ENCODE measurements at regions not wholly inside any gene's neighbourhood (a gene's known extent, or its start where the extent isn't known, plus 50 kb on each side); places are given as distances from the start of the nearest gene placed in this dataset.
"Not testable (repeated sequence)": the region's sequence is repeated elsewhere in the genome, so short reads cannot be mapped to it uniquely, and the experiment has no call there.

GRCh38 chr13:90444232-90444631, 903.3 kb upstream of the MIR17HG start:
- DNase-seq = no peak

- DNase-seq = no peak
Observed at GRCh38 chr13:90445179-90445578, 902.3 kb upstream of the MIR17HG start.

- DNase-seq = no peak
Observed at GRCh38 chr13:90447034-90447733, 900.3 kb upstream of the MIR17HG start.

GRCh38 chr13:90447734-90448101, 899.8 kb upstream of the MIR17HG start:
- DNase-seq = no peak

GRCh38 chr13:90448466-90449037, 898.9 kb upstream of the MIR17HG start:
- no peak for DNase-seq

- DNase-seq = no peak
Observed at GRCh38 chr13:90453342-90453741, 894.1 kb upstream of the MIR17HG start.

GRCh38 chr13:90454002-90454636, 893.4 kb upstream of the MIR17HG start:
- DNase-seq = no peak

GRCh38 chr13:90455067-90455466, 892.4 kb upstream of the MIR17HG start:
- DNase-seq = no peak

- no peak for DNase-seq
Observed at GRCh38 chr13:90455823-90456222, 891.7 kb upstream of the MIR17HG start.

- DNase-seq = no peak
Observed at GRCh38 chr13:90461398-90461797, 886.1 kb upstream of the MIR17HG start.

GRCh38 chr13:90477216-90477615, 870.3 kb upstream of the MIR17HG start:
- no peak for DNase-seq

GRCh38 chr13:90483906-90484305, 863.6 kb upstream of the MIR17HG start:
- no peak for DNase-seq

- no peak for DNase-seq
Observed at GRCh38 chr13:90485436-90485835, 862.1 kb upstream of the MIR17HG start.

GRCh38 chr13:90492872-90493271, 854.6 kb upstream of the MIR17HG start:
- DNase-seq = no peak

- DNase-seq = no peak
Observed at GRCh38 chr13:90493667-90494066, 853.8 kb upstream of the MIR17HG start.

GRCh38 chr13:90494849-90495248, 852.6 kb upstream of the MIR17HG start:
- DNase-seq = not testable (repeated sequence)

- no peak for DNase-seq
Observed at GRCh38 chr13:90498096-90498495, 849.4 kb upstream of the MIR17HG start.

- no peak for DNase-seq
Observed at GRCh38 chr13:90498816-90499215, 848.7 kb upstream of the MIR17HG start.

GRCh38 chr13:90500569-90500968, 846.9 kb upstream of the MIR17HG start:
- DNase-seq = no peak

GRCh38 chr13:90502153-90502552, 845.3 kb upstream of the MIR17HG start:
- DNase-seq = no peak

GRCh38 chr13:90502762-90503161, 844.7 kb upstream of the MIR17HG start:
- DNase-seq = no peak

- DNase-seq = no peak
Observed at GRCh38 chr13:90510319-90510718, 837.2 kb upstream of the MIR17HG start.

GRCh38 chr13:90511903-90512302, 835.6 kb upstream of the MIR17HG start:
- no peak for DNase-seq

GRCh38 chr13:90514712-90515111, 832.8 kb upstream of the MIR17HG start:
- not testable (repeated sequence) for DNase-seq

Measured in cerebellar nuclear complex (tissue), 1 donor.